NB4 (cell line): ENCODE measurements at regions not wholly inside any gene's neighbourhood (a gene's known extent, or its start where the extent isn't known, plus 50 kb on each side); places are given as distances from the start of the nearest gene placed in this dataset.

Experiments used
- CTCF ChIP-seq: IDR thresholded peaks from one replicate; pipeline ENCODE4 v1.5.1; 2012; ENCODE audit warnings: low read depth, low read length
- MAX ChIP-seq: IDR thresholded peaks from 2 replicates; pipeline ENCODE4 v1.6.1; 2011; ENCODE audit warnings: low read depth, low read length
- MYC ChIP-seq: IDR thresholded peaks from 2 replicates; pipeline ENCODE4 v1.6.1; 2011; ENCODE audit warnings: low read depth, low read length
- POLR2A ChIP-seq: IDR thresholded peaks from 2 replicates; pipeline ENCODE4 v1.6.1; 2011; ENCODE audit warnings: mild to moderate bottlenecking; ENCODE audit not compliant: insufficient read length; ENCODE audit errors: extremely low read depth

GRCh38 chr7:31236868-31237267, 103.7 kb downstream of the NEUROD6 start:
- TF ChIP-seq MYC, result no peak
- no peak for TF ChIP-seq CTCF
- no peak for TF ChIP-seq POLR2A
- no peak for TF ChIP-seq MAX
